SU-DHL-6 (cell line): ENCODE measurements at regions not wholly inside any gene's neighbourhood (a gene's known extent, or its start where the extent isn't known, plus 50 kb on each side); places are given as distances from the start of the nearest gene placed in this dataset.

ENCODE experiments used
- CTCF ChIP-seq: fragments of 200-600 bp; sonication (generic); IDR thresholded peaks from one replicate; pipeline ENCODE4 v1.5.1; 2017; ENCODE audit warnings: antibody characterized with exemption, mild to moderate bottlenecking, low read length, moderate library complexity; ENCODE audit not compliant: insufficient read depth, poor library complexity, severe bottlenecking
- EZH2phosphoT487 ChIP-seq: fragments of 200-600 bp; sonication (generic), shearing (Covaris generic); conservative IDR thresholded peaks from 2 replicates; pipeline ENCODE4 v1.6.1; 2018; ENCODE audit warnings: mild to moderate bottlenecking, antibody characterized with exemption, low read length, moderate library complexity, mixed read lengths

DNA sequence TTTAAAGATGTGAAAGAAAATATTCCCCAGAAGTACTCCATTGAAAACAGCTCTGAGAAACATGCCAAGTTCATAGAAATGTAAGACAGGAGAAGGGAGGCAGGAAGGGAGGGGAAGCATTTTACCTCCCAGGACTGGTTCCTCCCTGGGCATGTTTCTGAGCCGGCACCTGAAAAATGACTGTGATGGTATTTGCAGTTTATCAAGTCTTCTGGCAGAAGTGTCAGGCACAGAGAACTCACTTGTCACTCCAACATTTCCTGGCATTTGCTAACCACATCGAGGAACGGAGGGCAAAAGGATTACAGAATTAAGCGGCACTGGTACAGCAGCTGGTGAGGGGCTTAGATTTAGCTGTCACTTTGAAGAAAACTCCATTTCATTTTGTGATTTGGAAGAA is 1054.0 kb downstream of the TUSC7 start:
- TF ChIP-seq CTCF (no peak), EZH2phosphoT487 (no peak)
